OCI-LY3 (cell line): ENCODE measurements at regions not wholly inside any gene's neighbourhood (a gene's known extent, or its start where the extent isn't known, plus 50 kb on each side); places are given as distances from the start of the nearest gene placed in this dataset.

Experiments used
- H2AFZ ChIP-seq: fragments of 200-600, 300-600 bp; shearing (Covaris generic); 2 replicates; pipeline ENCODE4 v1.6.0; 2014; ENCODE audit warnings: antibody characterized with exemption, low read depth, low read length
- H3K27ac ChIP-seq: fragments of 200-600, 300-600 bp; sonication (generic); 2 replicates; pipeline ENCODE4 v1.5.1; 2014; ENCODE audit warnings: mild to moderate bottlenecking, low read length, moderate library complexity, mixed read lengths
- H3K27me3 ChIP-seq: fragments of 200-600, 300-600 bp; sonication (generic); 2 replicates; pipeline ENCODE4 v1.6.1; 2014; ENCODE audit warnings: low read depth, low read length, mixed read lengths
- H3K36me3 ChIP-seq: fragments of 200-600, 300-600 bp; sonication (generic); replicated peaks from 2 replicates; pipeline ENCODE3; 2014; ENCODE audit warnings: low read depth, low read length, mixed read lengths
- H3K4me1 ChIP-seq: fragments of 300-600, 200-600 bp; sonication (generic); 2 replicates; pipeline ENCODE4 v1.6.1; 2014; ENCODE audit warnings: low read length, mixed read lengths
- H3K4me2 ChIP-seq: fragments of 200-600, 300-600 bp; sonication (generic); 2 replicates; pipeline ENCODE4 v1.6.1; 2014; ENCODE audit warnings: low read length, mixed read lengths
- H3K4me3 ChIP-seq: fragments of 300-600, 200-600 bp; sonication (generic); 2 replicates; pipeline ENCODE4 v1.5.1; 2014; ENCODE audit warnings: antibody characterized with exemption, mild to moderate bottlenecking, low read length, moderate library complexity
- H3K79me2 ChIP-seq: fragments of 300-600, 200-600 bp; shearing (Covaris generic); 2 replicates; pipeline ENCODE4 v1.6.1; 2014; ENCODE audit warnings: mild to moderate bottlenecking, low read length, mixed read lengths
- H3K9ac ChIP-seq: fragments of 300-600, 200-600 bp; shearing (Covaris generic); 2 replicates; pipeline ENCODE4 v1.6.0; 2014; ENCODE audit warnings: mild to moderate bottlenecking, low read length, moderate library complexity
- H3K9me3 ChIP-seq: fragments of 200-600, 300-600 bp; shearing (Covaris generic); 2 replicates; pipeline ENCODE4 v1.6.1; 2014; ENCODE audit warnings: low read length, mixed read lengths; ENCODE audit not compliant: insufficient read depth
- H4K20me1 ChIP-seq: fragments of 200-600, 300-600 bp; sonication (generic); 2 replicates; pipeline ENCODE4 v1.6.1; 2016; ENCODE audit warnings: low read length, mixed read lengths; ENCODE audit not compliant: insufficient read depth
- CTCF ChIP-seq: fragments of 200-600, 300-600 bp; sonication (generic); IDR thresholded peaks from 2 replicates; pipeline ENCODE4 v1.5.1; 2014; ENCODE audit warnings: antibody characterized with exemption, low read length, low read depth
- EZH2phosphoT487 ChIP-seq: fragments of 200-600 bp; shearing (Covaris generic); IDR thresholded peaks from 2 replicates; pipeline ENCODE4 v1.6.1; 2018; ENCODE audit warnings: antibody characterized with exemption, mixed run types, low read depth

GRCh38 chr3:78497021-78497420 is 1270.8 kb downstream of the ROBO1 start:
- H3K36me3 ChIP-seq, result no peaks in the 10 kb centered on the region
- no peaks in the 10 kb centered on the region for H4K20me1 ChIP-seq
- H3K27me3 ChIP-seq, result no peaks in the 10 kb centered on the region
- 0 out of 2 replicates have a peak, but pooled peaks cover 3% of the 10 kb centered on the region for H3K9me3 ChIP-seq
- no peak overlapping the region for H3K27ac ChIP-seq
- no peak overlapping the region for H3K4me3 ChIP-seq
- TF ChIP-seq CTCF, result no peak
- no peak for TF ChIP-seq EZH2phosphoT487
- H2AFZ ChIP-seq, result peak overlapping the region; percentile 62; the same call in 1 of the 2 replicates
- H3K79me2 ChIP-seq, result no peaks in the 10 kb centered on the region
- peaks cover 5% of the 10 kb centered on the region; the same call in 1 of the 2 replicates for H3K4me1 ChIP-seq
- H3K4me2 ChIP-seq, result no peak overlapping the region
- no peak overlapping the region for H3K9ac ChIP-seq

- Histone ChIP-seq H3K27ac (no peak overlapping the region), H3K79me2 (no peaks in the 10 kb centered on the region)
- TF ChIP-seq CTCF (no peak), EZH2phosphoT487 (no peak)
These were observed 1270.0 kb downstream of the ROBO1 start for GRCh38 chr3:78497767-78498166.

GRCh38 chr3:78506061-78506460 is 1261.7 kb downstream of the ROBO1 start:
- no peaks in the 10 kb centered on the region for H3K79me2 ChIP-seq
- no peak for TF ChIP-seq CTCF
- TF ChIP-seq EZH2phosphoT487, result no peak
- peaks cover 16% of the 10 kb centered on the region for H3K4me1 ChIP-seq
- H3K36me3 ChIP-seq, result peaks cover 4% of the 10 kb centered on the region
- 0 out of 2 replicates have a peak, but pooled peaks cover 8% of the 10 kb centered on the region for H3K9me3 ChIP-seq
- no peak overlapping the region for H2AFZ ChIP-seq
- no peak overlapping the region for H3K27ac ChIP-seq
- no peaks in the 10 kb centered on the region for H3K27me3 ChIP-seq
- no peak overlapping the region for H3K9ac ChIP-seq
- H4K20me1 ChIP-seq, result no peaks in the 10 kb centered on the region
- no peak overlapping the region for H3K4me3 ChIP-seq
- no peak overlapping the region for H3K4me2 ChIP-seq

More at GRCh38 chr3:78497767-78498166, 1270.0 kb downstream of the ROBO1 start:
- no peaks in the 10 kb centered on the region for H3K27me3 ChIP-seq
- no peak overlapping the region for H2AFZ ChIP-seq
- H3K36me3 ChIP-seq, result no peaks in the 10 kb centered on the region
- H3K4me1 ChIP-seq, result peaks cover 5% of the 10 kb centered on the region; the same call in 1 of the 2 replicates
- H3K4me2 ChIP-seq, result no peak overlapping the region
- no peak overlapping the region for H3K4me3 ChIP-seq
- H4K20me1 ChIP-seq, result no peaks in the 10 kb centered on the region
- 0 out of 2 replicates have a peak, but pooled peaks cover 3% of the 10 kb centered on the region for H3K9me3 ChIP-seq
- no peak overlapping the region for H3K9ac ChIP-seq

GRCh38 chr3:78506581-78507195 is 1261.1 kb downstream of the ROBO1 start:
- Histone ChIP-seq H2AFZ (peak overlapping the region; percentile 59; the same call in 1 of the 2 replicates), H3K79me2 (no peaks in the 10 kb centered on the region), H4K20me1 (no peaks in the 10 kb centered on the region), H3K36me3 (peaks cover 4% of the 10 kb centered on the region), H3K27me3 (no peaks in the 10 kb centered on the region), H3K4me1 (peaks cover 14% of the 10 kb centered on the region), H3K4me2 (peak overlapping the region; percentile 31), H3K4me3 (no peak overlapping the region), H3K9me3 (0 out of 2 replicates have a peak, but pooled peaks cover 8% of the 10 kb centered on the region), H3K27ac (no peak overlapping the region), H3K9ac (no peak overlapping the region)
- TF ChIP-seq CTCF, result no peak
- TF ChIP-seq EZH2phosphoT487, result no peak
